Epithelial cell of proximal tubule (primary cell): ENCODE measurements at regions not wholly inside any gene's neighbourhood (a gene's known extent, or its start where the extent isn't known, plus 50 kb on each side); places are given as distances from the start of the nearest gene placed in this dataset.

ENCODE experiments used
- DNase-seq: peaks from one replicate; pipeline ENCODE4 v3.0.0-alpha.2; 2011; ENCODE audit warnings: low read depth
- H3K4me3 ChIP-seq: 2 replicates; pipeline ENCODE4 v1.5.1; 2011; ENCODE audit warnings: low read depth, mild to moderate bottlenecking, low read length
- CTCF ChIP-seq: conservative IDR thresholded peaks from 2 replicates; pipeline ENCODE4 v1.5.1; 2012; ENCODE audit warnings: low read depth, mild to moderate bottlenecking, low read length

GRCh38 chr10:6327961-6328698 lies 125.4 kb downstream of the PFKFB3 start:
- no peak for DNase-seq
- no peak for TF ChIP-seq CTCF
- no peak overlapping the region for H3K4me3 ChIP-seq

- no peak for TF ChIP-seq CTCF
- no peak overlapping the region for H3K4me3 ChIP-seq
- DNase-seq, result no peak
Observed at GRCh38 chr10:6328699-6329423, 126.1 kb downstream of the PFKFB3 start.

GRCh38 chr10:6333086-6333485 lies 130.4 kb downstream of the PFKFB3 start:
- DNase-seq, result no peak
- no peak for TF ChIP-seq CTCF
- no peak overlapping the region for H3K4me3 ChIP-seq

- no peak overlapping the region for H3K4me3 ChIP-seq
- no peak for TF ChIP-seq CTCF
- DNase-seq, result no peak
Observed at GRCh38 chr10:6333973-6334372, 131.2 kb downstream of the PFKFB3 start.

- H3K4me3 ChIP-seq, result no peak overlapping the region
- TF ChIP-seq CTCF, result no peak
- DNase-seq, result no peak
Observed at GRCh38 chr10:6336016-6336415, 133.3 kb downstream of the PFKFB3 start.

GRCh38 chr10:6337382-6337781 lies 134.7 kb downstream of the PFKFB3 start:
- DNase-seq, result no peak
- TF ChIP-seq CTCF, result no peak
- H3K4me3 ChIP-seq, result no peak overlapping the region
